ENCODE measurements at regions not wholly inside any gene's neighbourhood (a gene's known extent, or its start where the extent isn't known, plus 50 kb on each side); places are given as distances from the start of the nearest gene placed in this dataset.

DNA sequence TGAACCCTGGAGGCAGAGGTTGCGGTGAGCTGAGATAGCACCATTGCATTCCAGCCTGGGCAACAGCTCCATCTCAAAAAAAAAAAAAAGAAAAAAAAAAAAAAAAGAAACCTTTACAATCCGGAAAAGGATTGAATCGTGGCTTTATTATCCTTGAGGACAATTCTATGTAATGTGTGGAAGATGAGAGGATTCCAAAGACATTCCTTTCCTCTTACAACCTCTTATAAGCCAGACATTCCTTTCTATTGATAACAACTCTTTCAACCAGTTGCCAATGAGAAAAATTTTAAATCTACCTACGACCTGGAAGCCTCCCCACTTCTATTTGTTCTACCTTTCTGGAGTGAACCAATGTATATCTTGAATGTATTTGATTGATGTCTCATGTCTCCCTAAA, 91.2 kb upstream of the EEF1E1 start:
- DNase-seq (ENCODE audit: low spot score), result no peak

GRCh38 chr6:8192597-8192996, 90.2 kb upstream of the EEF1E1 start:
- no peak for TF ChIP-seq POLR2AphosphoS5 (IDR thresholded peaks at IDR 0.05)
- TF ChIP-seq, protein P1, sequence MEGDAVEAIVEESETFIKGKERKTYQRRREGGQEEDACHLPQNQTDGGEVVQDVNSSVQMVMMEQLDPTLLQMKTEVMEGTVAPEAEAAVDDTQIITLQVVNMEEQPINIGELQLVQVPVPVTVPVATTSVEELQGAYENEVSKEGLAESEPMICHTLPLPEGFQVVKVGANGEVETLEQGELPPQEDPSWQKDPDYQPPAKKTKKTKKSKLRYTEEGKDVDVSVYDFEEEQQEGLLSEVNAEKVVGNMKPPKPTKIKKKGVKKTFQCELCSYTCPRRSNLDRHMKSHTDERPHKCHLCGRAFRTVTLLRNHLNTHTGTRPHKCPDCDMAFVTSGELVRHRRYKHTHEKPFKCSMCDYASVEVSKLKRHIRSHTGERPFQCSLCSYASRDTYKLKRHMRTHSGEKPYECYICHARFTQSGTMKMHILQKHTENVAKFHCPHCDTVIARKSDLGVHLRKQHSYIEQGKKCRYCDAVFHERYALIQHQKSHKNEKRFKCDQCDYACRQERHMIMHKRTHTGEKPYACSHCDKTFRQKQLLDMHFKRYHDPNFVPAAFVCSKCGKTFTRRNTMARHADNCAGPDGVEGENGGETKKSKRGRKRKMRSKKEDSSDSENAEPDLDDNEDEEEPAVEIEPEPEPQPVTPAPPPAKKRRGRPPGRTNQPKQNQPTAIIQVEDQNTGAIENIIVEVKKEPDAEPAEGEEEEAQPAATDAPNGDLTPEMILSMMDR (IDR thresholded peaks at IDR 0.05), result no peak
- no peak for TF ChIP-seq POLR2A (IDR thresholded peaks at IDR 0.05)
- intact Hi-C loops (cut with DNase I), result no loop called here
- no peaks in the 10 kb centered on the region for H3K9me3 ChIP-seq
- H3K27me3 ChIP-seq (replicated peaks; ENCODE audit: insufficient read depth), result peaks cover 8% of the 10 kb centered on the region
- H3K4me3 ChIP-seq, result no peak overlapping the region
- H3K27ac ChIP-seq, result no peak overlapping the region
- no peak for DNase-seq (ENCODE audit: low spot score)
- H3K36me3 ChIP-seq, result no peaks in the 10 kb centered on the region
- no peaks in the 10 kb centered on the region for H3K4me1 ChIP-seq (replicated peaks)

More for the DNA sequence above, 91.2 kb upstream of the EEF1E1 start:
- TF ChIP-seq, protein P1 (IDR thresholded peaks at IDR 0.05), result no peak
- TF ChIP-seq POLR2AphosphoS5 (IDR thresholded peaks at IDR 0.05), result no peak
- no peak for TF ChIP-seq POLR2A (IDR thresholded peaks at IDR 0.05)
- H3K27ac ChIP-seq, result no peak overlapping the region
- no peaks in the 10 kb centered on the region for H3K36me3 ChIP-seq
- WGBS, result 80% methylated on average over 4 of the region's 4 CpGs
- peaks cover 2% of the 10 kb centered on the region for H3K27me3 ChIP-seq (replicated peaks; ENCODE audit: insufficient read depth)
- intact Hi-C loops (cut with DNase I), result no loop called here
- H3K4me3 ChIP-seq, result no peak overlapping the region
- H3K9me3 ChIP-seq, result no peaks in the 10 kb centered on the region
- H3K4me1 ChIP-seq (replicated peaks), result no peaks in the 10 kb centered on the region

DNA sequence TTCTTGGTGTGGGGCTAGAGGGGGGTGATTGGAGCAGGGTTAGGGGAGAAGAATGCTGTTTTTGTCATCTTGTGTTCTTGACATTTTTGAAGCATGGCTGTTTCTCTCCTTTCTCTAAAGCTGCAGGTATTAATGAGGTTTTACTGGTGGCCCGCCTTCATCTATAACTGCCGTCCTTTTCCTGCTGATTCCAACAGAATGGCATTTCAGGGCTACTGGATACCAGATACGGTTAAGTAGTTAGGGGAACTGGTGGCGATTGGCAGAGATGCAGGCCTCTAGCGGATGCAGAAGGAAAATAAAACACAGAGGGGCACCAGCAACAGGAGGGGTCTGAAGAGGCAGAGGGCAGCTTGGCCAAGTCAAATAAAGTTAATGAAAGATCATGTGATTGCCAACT, 89.7 kb upstream of the EEF1E1 start:
- peaks cover 8% of the 10 kb centered on the region for H3K27me3 ChIP-seq (replicated peaks; ENCODE audit: insufficient read depth)
- intact Hi-C loops (cut with DNase I), result no loop called here
- no peaks in the 10 kb centered on the region for H3K4me1 ChIP-seq (replicated peaks)
- H3K27ac ChIP-seq, result no peak overlapping the region
- H3K9me3 ChIP-seq, result no peaks in the 10 kb centered on the region
- TF ChIP-seq POLR2AphosphoS5 (IDR thresholded peaks at IDR 0.05) (no peak), POLR2A (IDR thresholded peaks at IDR 0.05) (no peak)
- TF ChIP-seq, protein P1 (IDR thresholded peaks at IDR 0.05), result no peak
- no peak for DNase-seq (ENCODE audit: low spot score)
- 68% methylated on average over 5 of the region's 5 CpGs for WGBS
- H3K4me3 ChIP-seq, result no peak overlapping the region
- no peaks in the 10 kb centered on the region for H3K36me3 ChIP-seq

DNA sequence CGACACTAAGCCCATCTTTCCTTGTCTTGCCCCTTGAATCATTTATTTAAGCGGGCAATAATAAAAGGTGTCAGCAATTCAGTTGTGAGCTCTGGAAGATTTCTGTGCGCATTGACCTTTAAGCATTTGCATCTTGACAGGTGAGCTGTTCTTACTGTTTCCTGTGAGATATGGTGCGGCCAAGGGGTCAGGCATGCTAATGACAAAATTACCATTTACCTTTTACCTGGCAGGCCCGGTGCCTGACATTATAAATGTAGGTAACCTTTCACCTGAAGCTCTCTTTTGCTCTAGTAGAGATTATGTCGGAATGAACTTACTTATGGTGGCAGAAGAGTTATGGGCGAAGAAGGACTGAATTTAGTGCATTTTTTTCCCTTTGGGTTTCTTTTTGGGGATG, 89.3 kb upstream of the EEF1E1 start:
- no peak for DNase-seq (ENCODE audit: low spot score)
- TF ChIP-seq, protein P1 (IDR thresholded peaks at IDR 0.05), result no peak
- TF ChIP-seq POLR2A (IDR thresholded peaks at IDR 0.05) (no peak), POLR2AphosphoS5 (IDR thresholded peaks at IDR 0.05) (no peak)
- intact Hi-C loops (cut with DNase I), result no loop called here
- WGBS, result 74% methylated on average over 7 of the region's 7 CpGs
- peaks cover 8% of the 10 kb centered on the region for H3K27me3 ChIP-seq (replicated peaks; ENCODE audit: insufficient read depth)
- no peak overlapping the region for H3K27ac ChIP-seq
- H3K4me3 ChIP-seq, result no peak overlapping the region
- H3K36me3 ChIP-seq, result no peaks in the 10 kb centered on the region
- no peaks in the 10 kb centered on the region for H3K4me1 ChIP-seq (replicated peaks)
- no peaks in the 10 kb centered on the region for H3K9me3 ChIP-seq

- DNase-seq (ENCODE audit: low spot score), result no peak
- H3K27ac ChIP-seq, result no peak overlapping the region
- H3K4me3 ChIP-seq, result no peak overlapping the region
- TF ChIP-seq POLR2AphosphoS5 (IDR thresholded peaks at IDR 0.05) (no peak), POLR2A (IDR thresholded peaks at IDR 0.05) (no peak)
- TF ChIP-seq, protein P1 (IDR thresholded peaks at IDR 0.05), result no peak
- H3K36me3 ChIP-seq, result no peaks in the 10 kb centered on the region
- intact Hi-C loops (cut with DNase I), result no loop called here
- 95% methylated on average over 2 of the region's 2 CpGs for WGBS
- peaks cover 8% of the 10 kb centered on the region for H3K27me3 ChIP-seq (replicated peaks; ENCODE audit: insufficient read depth)
- no peaks in the 10 kb centered on the region for H3K4me1 ChIP-seq (replicated peaks)
- H3K9me3 ChIP-seq, result no peaks in the 10 kb centered on the region
These were observed 84.9 kb upstream of the EEF1E1 start for GRCh38 chr6:8187209-8187608.

All from prostate gland (tissue), 2 donors.